PC-3 (cell line): ENCODE measurements at regions not wholly inside any gene's neighbourhood (a gene's known extent, or its start where the extent isn't known, plus 50 kb on each side); places are given as distances from the start of the nearest gene placed in this dataset.

Experiments
- ATAC-seq: fragments of 200-7000 bp; cut with Tn5 transposase; 2 replicates; pipeline ENCODE4 v1.9.1; 2020; ENCODE audit warnings: mild to moderate bottlenecking, moderate library complexity
- BruUV-seq: library from RNA; stranded (reverse); fragments of 400-500 nt; replicated peaks from 2 replicates; lab custom pipeline; 2021; lab: Mats Ljungman, UMichigan
- CTCF ChIA-PET: fragments of 300-600 bp; sonication (Branson Sonifier 250); formaldehyde crosslinking; loops from one replicate; lab custom pipeline; 2022; ENCODE audit warnings: antibody characterized with exemption; lab: Charles Lee
- POLR2A ChIA-PET: fragments of 300-600 bp; sonication (Branson Sonifier 250); formaldehyde crosslinking; loops from one replicate; lab custom pipeline; 2022; ENCODE audit warnings: antibody characterized with exemption; ENCODE audit not compliant: unreplicated experiment; lab: Charles Lee
- DNase-seq: peaks from one replicate; pipeline ENCODE4 v3.0.0-alpha.2; 2015
- H2AFZ ChIP-seq: fragments of 300-600 bp; sonication (generic); 2 replicates; pipeline ENCODE4 v1.6.0; 2016; ENCODE audit warnings: antibody characterized with exemption, low read length
- H3F3A ChIP-seq: fragments of 300-600 bp; sonication (generic); one replicate; pipeline ENCODE4 v1.6.0; 2017; ENCODE audit warnings: antibody characterized with exemption, low read length, control low read depth, mild to moderate bottlenecking; ENCODE audit not compliant: unreplicated experiment
- H3K27ac ChIP-seq: fragments of 300-600 bp; sonication (generic); 2 replicates; pipeline ENCODE4 v1.5.1; 2016; ENCODE audit warnings: mild to moderate bottlenecking, low read length
- H3K27me3 ChIP-seq: fragments of 300-600 bp; sonication (generic); 2 replicates; pipeline ENCODE4 v1.6.1; 2016; ENCODE audit warnings: low read length, mixed read lengths
- H3K36me3 ChIP-seq: fragments of 300-600 bp; sonication (generic); 2 replicates; pipeline ENCODE4 v1.6.1; 2016; ENCODE audit warnings: low read depth, mixed run types, low read length, mixed read lengths
- H3K4me1 ChIP-seq: fragments of 300-600 bp; sonication (generic); 2 replicates; pipeline ENCODE4 v1.5.1; 2016; ENCODE audit warnings: low read length; ENCODE audit not compliant: insufficient read depth
- H3K4me2 ChIP-seq: fragments of 300-600 bp; sonication (generic); 2 replicates; pipeline ENCODE4 v1.6.0; 2016; ENCODE audit warnings: low read length
- H3K4me3 ChIP-seq: fragments of 300-600 bp; sonication (generic); 2 replicates; pipeline ENCODE4 v1.5.1; 2016; ENCODE audit warnings: mild to moderate bottlenecking, low read length, mixed read lengths
- H3K79me2 ChIP-seq: fragments of 300-600 bp; sonication (generic); 2 replicates; pipeline ENCODE4 v1.6.1; 2017; ENCODE audit warnings: low read length, mixed read lengths
- H3K9ac ChIP-seq: fragments of 300-600 bp; sonication (generic); 2 replicates; pipeline ENCODE4 v1.6.0; 2016; ENCODE audit warnings: mild to moderate bottlenecking, low read length
- H3K9me2 ChIP-seq: fragments of 300-600 bp; sonication (generic); replicated peaks from 2 replicates; pipeline ENCODE4 v1.6.1; 2016; ENCODE audit warnings: mixed run types, low read length, mixed read lengths
- H3K9me3 ChIP-seq: fragments of 300-600 bp; sonication (generic); 2 replicates; pipeline ENCODE4 v1.6.1; 2016; ENCODE audit warnings: low read length, mixed read lengths
- H4K20me1 ChIP-seq: fragments of 300-600 bp; sonication (generic); 2 replicates; pipeline ENCODE4 v1.6.1; 2016; ENCODE audit warnings: low read length, mixed read lengths
- CTCF ChIP-seq: fragments of 300-600 bp; sonication (generic); conservative IDR thresholded peaks from 2 replicates; pipeline ENCODE4 v1.5.1; 2017; ENCODE audit warnings: antibody characterized with exemption, low read depth, mild to moderate bottlenecking, low read length
- EZH2 ChIP-seq: fragments of 300-600 bp; sonication (generic); IDR thresholded peaks from one replicate; pipeline ENCODE4 v1.6.1; 2017; ENCODE audit warnings: antibody characterized with exemption, mild to moderate bottlenecking, low read length; ENCODE audit not compliant: unreplicated experiment
- EZH2phosphoT487 ChIP-seq: fragments of 300-600 bp; sonication (generic); IDR thresholded peaks from 2 replicates; pipeline ENCODE4 v1.6.1; 2018; ENCODE audit warnings: mild to moderate bottlenecking, antibody characterized with exemption, low read length, borderline replicate concordance
- intact Hi-C: fragments of 100-400 bp; cut with micrococcal nuclease; formaldehyde crosslinking; loops from 2 replicates; pipeline ENCODE4 v1.9.0; 2023

GRCh38 chr11:119891055-119891768 lies 162.2 kb upstream of the NECTIN1 start:
- no peak overlapping the region for H2AFZ ChIP-seq
- no peaks in the 10 kb centered on the region for H4K20me1 ChIP-seq
- H3K4me3 ChIP-seq = no peak overlapping the region
- no peak overlapping the region for H3K4me2 ChIP-seq
- no TSS peak for BruUV-seq
- no peaks in the 10 kb centered on the region for H3K36me3 ChIP-seq
- CTCF ChIA-PET = interaction anchor here (0.6 kb wide), 1 partner anchor 149 kb away, joined by 3 read pairs; no protein-coding TSS in a partner anchor
- ATAC-seq (no peak), DNase-seq (no peak)
- H3K27ac ChIP-seq = no peak overlapping the region
- peaks cover 92% of the 10 kb centered on the region for H3K27me3 ChIP-seq
- H3F3A ChIP-seq = no peaks in the 10 kb centered on the region
- intact Hi-C loops = no loop called here
- TF ChIP-seq CTCF (no peak), EZH2phosphoT487 (no peak), EZH2 (no peak)
- H3K9me3 ChIP-seq = no peaks in the 10 kb centered on the region
- no peaks in the 10 kb centered on the region for H3K4me1 ChIP-seq
- no peaks in the 10 kb centered on the region for H3K9me2 ChIP-seq
- POLR2A ChIA-PET = no interaction called here
- no peaks in the 10 kb centered on the region for H3K79me2 ChIP-seq
- no peak overlapping the region for H3K9ac ChIP-seq

GRCh38 chr11:119890466-119890865 lies 161.5 kb upstream of the NECTIN1 start:
- intact Hi-C loops = no loop called here
- ChIA-PET POLR2A (no interaction called here), CTCF (no interaction called here)
- no peak for ATAC-seq
- Histone ChIP-seq H3K9me2 (no peaks in the 10 kb centered on the region), H3F3A (no peaks in the 10 kb centered on the region), H3K79me2 (no peaks in the 10 kb centered on the region), H3K9me3 (no peaks in the 10 kb centered on the region), H3K27ac (no peak overlapping the region), H3K27me3 (peaks cover 90% of the 10 kb centered on the region), H3K4me2 (no peak overlapping the region), H4K20me1 (no peaks in the 10 kb centered on the region), H3K9ac (no peak overlapping the region), H3K4me3 (no peak overlapping the region), H3K36me3 (no peaks in the 10 kb centered on the region), H3K4me1 (no peaks in the 10 kb centered on the region), H2AFZ (no peak overlapping the region)
- no TSS peak for BruUV-seq
- DNase-seq = no peak
- TF ChIP-seq CTCF = no peak
- no peak for TF ChIP-seq EZH2phosphoT487
- TF ChIP-seq EZH2 = no peak

GRCh38 chr11:119889728-119890280 lies 160.8 kb upstream of the NECTIN1 start:
- CTCF ChIA-PET = no interaction called here
- no peaks in the 10 kb centered on the region for H3K79me2 ChIP-seq
- no peaks in the 10 kb centered on the region for H3K36me3 ChIP-seq
- no peak for DNase-seq
- no peak for ATAC-seq
- H3K9me2 ChIP-seq = no peaks in the 10 kb centered on the region
- H3K4me1 ChIP-seq = no peaks in the 10 kb centered on the region
- TF ChIP-seq CTCF (no peak), EZH2phosphoT487 (no peak), EZH2 (no peak)
- peaks cover 87% of the 10 kb centered on the region for H3K27me3 ChIP-seq
- intact Hi-C loops = no loop called here
- H3K4me2 ChIP-seq = no peak overlapping the region
- no peak overlapping the region for H3K9ac ChIP-seq
- no peak overlapping the region for H3K4me3 ChIP-seq
- H3K9me3 ChIP-seq = no peaks in the 10 kb centered on the region
- BruUV-seq = no TSS peak
- H2AFZ ChIP-seq = no peak overlapping the region
- no peaks in the 10 kb centered on the region for H3F3A ChIP-seq
- no peaks in the 10 kb centered on the region for H4K20me1 ChIP-seq
- POLR2A ChIA-PET = no interaction called here
- no peak overlapping the region for H3K27ac ChIP-seq
